ENCODE measurements at regions not wholly inside any gene's neighbourhood (a gene's known extent, or its start where the extent isn't known, plus 50 kb on each side); places are given as distances from the start of the nearest gene placed in this dataset.

- TF ChIP-seq, protein P1, sequence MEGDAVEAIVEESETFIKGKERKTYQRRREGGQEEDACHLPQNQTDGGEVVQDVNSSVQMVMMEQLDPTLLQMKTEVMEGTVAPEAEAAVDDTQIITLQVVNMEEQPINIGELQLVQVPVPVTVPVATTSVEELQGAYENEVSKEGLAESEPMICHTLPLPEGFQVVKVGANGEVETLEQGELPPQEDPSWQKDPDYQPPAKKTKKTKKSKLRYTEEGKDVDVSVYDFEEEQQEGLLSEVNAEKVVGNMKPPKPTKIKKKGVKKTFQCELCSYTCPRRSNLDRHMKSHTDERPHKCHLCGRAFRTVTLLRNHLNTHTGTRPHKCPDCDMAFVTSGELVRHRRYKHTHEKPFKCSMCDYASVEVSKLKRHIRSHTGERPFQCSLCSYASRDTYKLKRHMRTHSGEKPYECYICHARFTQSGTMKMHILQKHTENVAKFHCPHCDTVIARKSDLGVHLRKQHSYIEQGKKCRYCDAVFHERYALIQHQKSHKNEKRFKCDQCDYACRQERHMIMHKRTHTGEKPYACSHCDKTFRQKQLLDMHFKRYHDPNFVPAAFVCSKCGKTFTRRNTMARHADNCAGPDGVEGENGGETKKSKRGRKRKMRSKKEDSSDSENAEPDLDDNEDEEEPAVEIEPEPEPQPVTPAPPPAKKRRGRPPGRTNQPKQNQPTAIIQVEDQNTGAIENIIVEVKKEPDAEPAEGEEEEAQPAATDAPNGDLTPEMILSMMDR (IDR thresholded peaks at IDR 0.05; ENCODE audit: poor library complexity) = no peak
- TF ChIP-seq EZH2phosphoT487 (IDR thresholded peaks at IDR 0.05; ENCODE audit: low read depth, severe bottlenecking, unreplicated experiment) (no peak), EZH2 (IDR thresholded peaks at IDR 0.05; ENCODE audit: borderline replicate concordance) (no peak)
Measured at GRCh38 chr4:31241504-31242106, 521.4 kb downstream of the PCDH7 start.
